ENCODE measurements at regions not wholly inside any gene's neighbourhood (a gene's known extent, or its start where the extent isn't known, plus 50 kb on each side); places are given as distances from the start of the nearest gene placed in this dataset.

DNA sequence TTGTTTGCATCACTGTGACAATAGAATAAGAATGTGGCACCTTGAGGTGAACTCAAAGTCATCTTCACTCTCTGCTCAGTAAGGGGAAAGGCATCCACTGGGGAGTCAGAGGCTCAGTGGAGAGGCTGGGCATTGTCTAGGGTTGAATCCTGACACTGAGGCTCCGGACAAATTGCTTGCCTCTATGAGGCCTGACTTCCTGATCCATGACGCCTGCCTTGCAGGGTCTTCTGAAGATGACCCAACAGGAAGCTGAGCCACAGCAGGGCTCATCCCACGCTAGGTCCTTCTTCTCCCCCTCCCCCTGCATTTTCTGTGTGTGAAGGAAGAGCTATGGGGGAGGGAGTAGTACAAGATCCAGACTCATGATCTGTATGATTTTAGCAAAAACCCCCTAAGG is 265.1 kb downstream of the SH3BP4 start:
- TF ChIP-seq CTCF (IDR thresholded peaks at IDR 0.05; ENCODE audit: low read length) (no peak), EZH2 (IDR thresholded peaks at IDR 0.05; ENCODE audit: borderline replicate concordance, low read length) (no peak)
